GM21528 (cell line): ENCODE measurements at regions not wholly inside any gene's neighbourhood (a gene's known extent, or its start where the extent isn't known, plus 50 kb on each side); places are given as distances from the start of the nearest gene placed in this dataset.

Source experiments
- ATAC-seq: cut with Tn5 transposase; IDR thresholded peaks from one replicate; pipeline ENCODE4 v1.9.1; 2021; ENCODE audit warnings: mild to moderate bottlenecking, moderate library complexity; ENCODE audit not compliant: unreplicated experiment, low FRiP score

DNA sequence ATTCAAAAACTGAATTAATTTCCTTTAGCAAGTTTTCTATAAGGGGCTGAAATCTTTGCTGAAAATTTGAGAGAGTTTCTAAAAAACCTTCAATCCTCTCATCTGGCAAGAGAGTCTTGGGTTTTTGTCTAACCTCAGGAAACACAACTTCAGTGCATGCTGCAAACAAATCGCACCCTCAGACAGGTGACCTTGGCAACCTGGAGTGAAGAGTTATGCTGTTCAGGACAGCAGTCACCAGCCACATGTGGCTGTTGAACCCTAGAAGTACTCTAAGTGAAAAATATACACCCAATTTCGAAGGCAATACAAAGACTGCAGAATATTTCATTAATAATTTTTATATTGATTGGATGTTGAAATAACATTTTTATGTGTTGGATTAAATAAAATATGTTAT, 184.8 kb downstream of the RPS29 start:
- ATAC-seq: no peak

DNA sequence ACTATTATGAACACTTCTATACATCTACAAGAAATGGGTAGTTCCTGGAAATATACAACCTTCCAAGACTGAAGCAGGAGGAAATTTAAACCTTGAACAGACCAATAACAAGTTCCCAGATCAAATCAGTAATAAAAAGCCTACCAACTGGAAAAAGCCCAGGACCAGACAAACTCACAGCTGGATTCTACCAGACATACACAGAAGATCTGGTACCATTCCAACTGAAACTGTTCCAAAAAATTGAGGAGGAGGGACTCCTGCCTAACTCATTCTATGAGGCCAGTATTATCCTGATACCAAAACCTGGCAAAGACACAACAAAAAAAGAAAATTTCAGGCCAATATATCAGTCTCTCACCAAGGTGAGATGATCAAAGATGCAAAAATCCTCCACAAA, 189.4 kb downstream of the RPS29 start:
- ATAC-seq: no peak

DNA sequence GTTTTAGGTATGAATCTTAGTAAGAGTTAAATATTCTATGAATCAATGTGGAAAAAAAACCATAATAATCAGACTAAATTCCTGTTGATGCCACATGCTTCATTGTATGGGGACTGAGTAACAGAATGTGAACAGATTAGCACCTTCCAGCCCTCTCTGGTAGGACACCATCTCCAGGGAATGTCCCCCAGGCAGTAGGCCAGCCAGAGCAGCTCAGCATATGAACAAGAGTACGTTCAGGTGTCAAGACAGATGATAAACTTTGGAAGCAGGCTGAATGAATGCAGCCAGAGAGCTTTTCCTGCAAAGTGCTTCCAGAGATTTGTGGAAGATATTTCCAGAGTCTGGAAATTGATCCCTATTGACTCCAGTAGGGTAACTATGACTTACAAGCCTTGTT, 204.4 kb downstream of the RPS29 start:
- ATAC-seq: no peak

DNA sequence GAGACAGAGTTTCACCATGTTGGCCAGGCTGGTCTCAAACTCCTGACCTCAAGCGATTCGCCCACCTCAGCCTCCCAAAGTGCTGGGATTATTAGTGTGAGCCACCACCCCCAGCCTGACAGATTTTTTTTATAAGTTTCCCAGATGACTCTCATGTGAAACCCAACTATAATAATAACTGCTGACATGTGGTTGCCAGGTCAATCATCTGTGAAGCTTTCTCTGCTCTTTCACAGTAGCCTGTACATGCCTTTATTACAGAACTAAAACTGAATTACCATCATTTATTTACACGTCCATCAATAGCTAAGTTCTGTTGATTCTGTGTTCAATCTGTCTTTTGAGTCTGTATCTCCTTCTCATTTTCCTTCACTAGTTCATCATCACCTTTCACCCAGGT, 218.5 kb downstream of the RPS29 start:
- no peak for ATAC-seq

DNA sequence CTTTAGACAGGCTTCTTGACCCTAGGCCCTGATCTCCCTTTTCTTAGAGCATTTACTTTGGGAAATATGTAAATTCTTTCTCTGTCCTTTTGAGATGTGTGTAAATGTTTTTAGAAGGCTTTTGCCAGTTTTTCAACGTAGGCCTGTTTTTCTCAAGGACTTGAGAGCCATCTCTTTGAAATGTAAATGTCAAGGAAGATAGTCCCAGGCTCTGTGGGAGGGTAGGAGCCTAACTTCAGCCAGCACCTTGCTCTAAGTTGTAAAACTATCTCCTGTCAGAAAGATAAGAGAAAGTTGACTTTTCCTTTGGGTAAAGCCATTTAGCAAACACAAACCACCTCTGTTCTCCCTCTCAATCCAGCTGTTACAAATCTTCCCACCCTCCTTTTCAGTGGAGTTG, 219.8 kb downstream of the RPS29 start:
- no peak for ATAC-seq

DNA sequence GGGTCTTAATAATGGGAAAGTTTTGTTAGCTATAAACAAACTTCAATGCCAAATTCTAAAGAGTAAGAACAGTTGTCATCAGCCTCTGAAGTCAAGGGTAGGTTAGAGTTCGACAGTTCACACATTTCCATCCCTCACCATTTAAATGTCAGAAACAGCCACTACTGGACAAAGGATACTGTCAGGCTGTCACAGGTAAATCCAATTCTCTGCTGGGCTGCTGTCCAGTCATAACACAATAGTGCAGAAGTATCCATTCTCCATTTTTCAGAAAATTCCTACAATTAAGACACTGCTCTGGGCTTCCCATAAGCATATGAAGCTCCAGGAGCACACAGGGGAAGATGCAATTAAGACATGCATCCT, 221.4 kb downstream of the RPS29 start:
- ATAC-seq: no peak

DNA sequence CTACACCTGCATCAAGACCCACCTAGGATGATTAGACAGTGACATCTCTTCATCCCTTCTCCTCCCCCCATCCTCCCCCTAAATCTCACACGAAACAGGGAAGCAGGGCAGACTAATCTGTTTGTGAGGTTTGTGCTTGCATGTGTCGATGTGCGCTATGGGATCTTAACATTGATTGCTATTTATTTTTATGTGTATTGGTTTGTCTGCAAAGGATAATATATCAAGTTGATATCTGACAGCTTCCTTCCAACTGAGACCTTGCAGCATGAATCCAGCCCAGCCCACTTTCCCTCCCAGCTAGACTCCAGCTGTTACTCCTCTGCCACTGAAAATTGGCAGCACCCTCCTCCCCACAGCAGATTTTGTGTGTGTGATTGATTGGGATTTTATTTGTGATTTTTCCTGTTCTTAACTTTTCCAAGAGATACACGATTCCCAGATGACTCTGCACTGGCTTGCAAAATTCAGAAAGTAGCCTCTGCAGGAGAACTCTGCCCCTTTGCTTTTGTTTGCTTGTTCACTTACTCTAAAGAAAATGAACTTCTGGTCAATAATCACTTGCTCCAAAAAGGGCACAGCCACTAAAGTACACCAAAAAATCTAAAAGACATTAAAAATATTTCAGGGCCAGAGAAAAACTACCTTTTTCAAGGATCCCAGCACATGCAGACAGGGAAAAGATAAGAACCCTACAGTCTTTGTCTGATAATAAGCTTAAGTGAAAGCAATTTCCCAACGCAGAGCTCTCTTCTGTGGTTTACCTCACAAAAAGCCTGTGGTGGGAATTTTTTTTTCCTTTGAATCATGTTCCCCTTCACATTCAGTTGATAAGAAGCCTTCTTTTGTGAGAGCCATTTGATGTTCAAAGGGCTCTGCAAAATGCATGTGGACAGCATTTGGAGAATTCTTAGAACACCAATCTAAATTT, 222.1 kb downstream of the RPS29 start:
- no peak for ATAC-seq

DNA sequence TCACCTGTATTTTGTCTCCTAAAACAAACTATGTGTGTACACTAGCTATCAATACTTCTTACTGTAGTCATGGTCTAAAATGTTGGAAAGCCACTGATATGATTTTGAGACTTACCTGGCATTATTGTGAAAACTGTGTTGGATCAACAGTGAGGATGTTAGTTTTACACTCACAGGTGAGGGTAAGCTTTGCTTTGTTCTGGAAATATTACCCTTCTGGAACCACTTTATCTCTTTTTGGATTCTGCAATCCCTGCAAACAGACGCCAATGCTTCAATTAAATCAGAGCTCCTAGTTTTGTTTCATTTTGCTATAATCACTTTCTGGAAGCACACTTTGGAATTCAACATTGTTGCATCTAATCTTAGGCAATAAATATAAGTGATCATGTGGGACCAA, 223.3 kb downstream of the RPS29 start:
- no peak for ATAC-seq

DNA sequence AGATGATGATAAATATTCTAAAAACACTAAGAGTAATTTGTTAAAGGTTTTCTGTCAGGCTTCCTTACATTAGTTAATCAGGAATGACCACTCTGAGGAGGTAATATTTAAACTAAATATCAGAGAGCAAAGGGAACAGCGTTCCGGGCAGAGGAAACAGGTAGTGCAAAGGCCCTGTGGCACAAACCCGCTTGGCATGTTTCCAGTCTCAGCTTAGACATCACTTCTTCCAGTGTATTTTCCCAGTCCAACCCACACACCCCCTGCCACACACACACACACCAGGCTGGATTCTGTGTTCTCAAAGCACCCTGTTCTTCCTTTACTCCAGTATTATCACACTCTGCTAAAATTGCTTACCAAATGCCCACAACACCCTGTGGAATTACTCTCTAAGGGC, 247.1 kb downstream of the RPS29 start:
- no peak for ATAC-seq

DNA sequence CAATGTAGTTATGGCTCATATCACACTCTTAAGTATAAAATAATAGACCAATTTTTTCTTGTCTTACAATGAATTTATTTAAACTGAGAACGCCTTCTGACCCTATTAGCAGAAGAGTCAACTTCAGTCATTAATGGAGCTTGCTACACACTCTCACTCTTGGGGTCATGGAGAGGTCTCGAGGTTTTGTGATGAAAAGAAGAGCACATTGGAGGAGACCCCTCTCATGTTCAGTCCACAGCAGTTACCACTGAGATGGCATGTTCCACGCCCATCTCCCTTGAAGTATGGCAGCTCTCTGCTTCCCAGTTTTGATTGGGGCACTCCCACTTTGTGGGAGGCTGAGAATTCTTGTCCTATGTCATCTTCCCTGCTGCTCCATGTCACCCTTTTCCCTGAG, 266.4 kb downstream of the RPS29 start:
- ATAC-seq: no peak

DNA sequence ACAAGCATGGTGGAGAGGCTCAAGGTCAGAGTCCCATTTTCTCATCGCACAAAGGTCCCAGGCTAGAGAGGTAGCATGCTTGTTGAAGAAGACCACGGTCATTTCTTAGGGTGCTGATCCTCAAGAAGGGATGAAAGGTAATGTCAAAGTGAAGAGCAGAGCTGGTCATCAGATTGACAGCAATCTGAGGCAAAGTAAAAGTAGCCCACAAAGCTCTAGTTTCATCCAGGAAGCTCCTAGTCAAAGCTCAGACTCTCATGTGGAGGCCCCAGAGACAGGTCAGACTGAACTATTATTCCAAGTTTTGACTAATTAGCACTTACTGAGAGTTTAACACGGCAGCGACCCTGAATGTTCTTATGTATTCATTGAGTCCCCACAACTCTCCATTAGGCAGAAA, 270.6 kb downstream of the RPS29 start:
- ATAC-seq: no peak

DNA sequence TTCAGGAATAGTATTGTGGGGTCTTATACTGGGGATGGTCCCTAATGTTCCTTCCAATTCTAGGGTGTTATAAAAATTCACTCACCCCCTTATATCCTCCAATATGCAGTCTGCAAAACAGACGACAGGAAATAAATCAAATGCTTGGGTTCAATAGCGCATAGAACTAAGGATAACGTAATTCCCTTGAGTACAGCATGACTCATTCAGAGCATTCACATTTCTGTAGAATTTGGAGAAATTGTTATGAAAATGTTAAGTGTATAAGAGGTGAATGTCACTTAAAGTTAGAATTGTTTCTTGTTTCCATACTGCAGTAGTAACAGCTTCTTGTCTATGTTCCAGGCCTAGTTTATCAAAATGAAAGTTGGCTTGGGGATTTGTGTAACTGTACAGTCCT, 271.4 kb downstream of the RPS29 start:
- no peak for ATAC-seq

DNA sequence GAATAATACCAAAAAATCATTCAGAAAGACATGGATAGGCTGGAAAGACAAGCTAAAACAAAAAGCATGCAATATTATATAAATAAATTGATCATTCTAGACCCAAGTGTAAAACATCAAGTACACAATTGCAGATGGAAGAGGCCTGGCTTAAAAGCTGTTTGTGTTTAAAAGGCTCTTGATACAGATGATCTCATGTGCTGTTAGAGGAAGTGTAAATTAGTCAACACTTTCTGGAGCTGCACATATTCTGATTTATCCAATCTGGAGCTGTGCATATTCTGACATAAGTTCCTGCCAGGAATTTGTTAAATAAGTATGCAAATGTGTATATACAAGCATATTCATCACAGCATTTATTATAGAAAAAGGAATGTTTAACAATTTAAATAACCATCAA, 273.1 kb downstream of the RPS29 start:
- no peak for ATAC-seq

DNA sequence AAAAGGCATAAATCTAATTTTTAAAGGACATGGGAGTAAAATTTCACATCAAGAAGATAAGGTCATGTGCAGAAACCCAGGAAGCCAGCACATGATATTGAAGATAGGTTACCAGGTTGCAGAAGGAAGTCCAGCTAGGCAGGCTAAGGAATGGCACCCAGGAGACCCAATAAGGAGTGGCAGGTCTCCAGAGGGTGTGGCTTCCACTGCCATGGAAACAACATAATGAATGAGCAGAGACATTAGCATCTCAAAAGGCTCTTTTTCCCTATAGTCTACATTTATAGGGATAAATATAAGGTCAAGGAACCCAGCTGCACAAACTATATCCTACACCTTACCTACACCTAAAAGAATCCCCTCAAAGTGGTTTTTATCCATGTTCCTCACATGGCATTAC, 275.9 kb downstream of the RPS29 start:
- ATAC-seq: no peak

DNA sequence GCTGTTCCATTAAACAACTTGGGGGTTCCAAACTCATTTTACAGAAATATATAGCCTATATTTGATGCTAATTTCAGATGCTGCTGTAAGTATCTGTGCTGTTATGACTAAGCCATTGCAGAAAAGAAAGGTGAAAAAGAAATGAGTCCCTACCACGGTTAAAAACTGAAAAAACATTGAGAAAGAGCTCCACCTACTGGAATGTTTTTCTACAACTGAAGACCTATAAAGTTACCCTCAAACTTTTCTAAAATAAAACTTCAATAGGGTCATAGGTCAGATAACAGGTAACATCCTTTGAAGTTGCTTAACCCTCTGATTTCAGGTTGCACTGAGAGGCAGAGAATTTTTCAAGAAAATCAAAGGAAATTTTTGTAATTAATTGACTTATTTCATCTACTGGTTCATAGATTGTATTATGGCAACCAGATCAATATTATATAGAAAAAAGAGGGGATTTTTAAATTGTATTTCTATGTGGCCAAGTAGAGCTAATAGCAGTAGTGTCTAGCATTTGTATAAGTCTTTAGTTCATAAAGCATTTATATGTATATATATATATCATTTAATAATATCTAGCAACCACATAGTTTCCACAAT, 279.9 kb downstream of the RPS29 start:
- peak; percentile 66 for ATAC-seq

DNA sequence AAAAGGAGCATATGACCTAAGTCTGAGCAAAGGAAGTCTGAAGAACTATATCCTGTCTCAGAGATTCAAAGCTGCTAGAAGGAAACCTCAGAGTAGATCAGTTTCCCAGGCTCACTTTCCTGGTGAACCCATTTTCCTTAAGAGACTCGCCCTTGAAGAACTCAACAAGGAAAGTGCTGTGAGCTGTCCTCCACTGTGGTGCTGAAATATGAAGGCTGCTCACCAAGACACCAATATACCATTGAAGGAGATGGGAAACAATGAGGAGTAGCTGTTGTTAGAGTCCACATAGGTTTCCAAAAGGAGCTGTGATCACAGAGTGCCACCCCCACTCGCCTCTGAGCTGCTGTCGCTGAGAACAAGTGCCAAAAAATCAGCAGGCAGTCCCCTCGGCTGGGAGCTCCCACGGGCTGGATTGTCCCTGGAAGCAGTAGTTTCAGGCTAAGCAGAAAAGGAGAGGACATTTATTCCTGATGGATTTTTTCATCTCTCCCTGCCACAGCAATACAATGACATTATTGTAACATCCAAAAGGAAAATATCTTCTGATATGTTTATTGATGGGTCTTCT, 282.1 kb downstream of the RPS29 start:
- ATAC-seq: no peak

DNA sequence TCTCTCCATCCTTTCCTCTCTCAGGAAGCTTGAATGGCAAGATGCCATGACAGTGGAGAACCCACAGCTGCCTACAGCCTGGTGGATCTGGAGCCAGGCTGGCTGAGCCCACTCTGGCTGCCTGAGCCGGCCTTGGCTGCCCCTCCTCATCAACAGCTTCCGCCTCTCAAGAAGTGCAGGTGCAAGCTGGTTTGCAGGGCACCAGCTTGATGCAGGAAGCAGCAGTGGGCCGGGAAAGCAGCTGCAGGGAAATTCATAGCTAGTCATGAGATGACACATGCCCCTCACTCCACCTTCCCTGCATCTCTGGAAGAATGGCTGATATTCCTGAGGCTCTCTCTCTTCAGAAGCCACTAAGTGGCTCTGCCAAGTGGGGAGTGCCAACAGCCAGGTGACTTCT, 289.1 kb downstream of the RPS29 start:
- no peak for ATAC-seq

DNA sequence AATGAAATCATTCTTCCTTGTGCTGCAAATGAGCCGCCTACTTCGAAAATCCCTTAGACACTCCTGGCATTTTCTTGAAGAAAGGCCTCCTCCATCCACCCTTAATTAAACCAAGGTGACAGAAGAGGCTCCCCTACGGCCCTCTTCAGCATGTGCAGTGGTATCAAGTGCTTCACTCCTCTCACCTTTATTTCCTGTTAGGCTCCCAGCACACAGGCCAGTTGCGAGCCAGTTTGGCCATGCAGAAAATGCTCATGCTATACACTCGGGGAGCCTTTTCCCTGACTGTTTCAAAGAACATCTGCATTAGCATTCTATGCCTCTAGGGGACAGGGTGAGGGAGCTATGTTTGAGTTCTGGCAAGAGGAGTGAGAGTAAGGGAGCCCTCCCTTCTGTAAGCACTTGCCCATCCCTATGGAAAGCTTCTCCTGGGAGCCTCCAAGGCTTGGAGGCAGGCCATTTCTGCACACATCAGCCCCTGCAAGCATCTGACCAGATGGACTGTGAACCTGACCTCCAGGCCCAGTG, 291.5 kb downstream of the RPS29 start:
- no peak for ATAC-seq

DNA sequence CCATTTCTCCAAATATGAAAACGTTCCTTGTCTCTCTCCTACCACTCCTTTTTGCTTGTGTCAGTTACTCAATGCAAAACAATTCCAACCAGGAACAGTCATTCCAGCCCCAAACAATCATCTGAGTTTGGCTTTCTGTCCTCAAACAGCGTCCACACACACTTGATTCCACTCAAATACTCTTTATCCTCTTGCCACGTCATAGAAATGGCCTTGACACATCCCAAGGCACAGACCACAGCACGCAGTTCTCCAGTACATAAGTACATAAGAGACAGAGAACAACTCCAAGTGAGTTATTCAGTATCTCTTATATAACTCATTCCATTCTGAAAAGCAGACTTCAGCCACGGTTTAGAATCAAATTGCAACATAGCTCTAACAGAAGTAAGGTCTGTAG, 299.2 kb downstream of the RPS29 start:
- ATAC-seq: no peak

DNA sequence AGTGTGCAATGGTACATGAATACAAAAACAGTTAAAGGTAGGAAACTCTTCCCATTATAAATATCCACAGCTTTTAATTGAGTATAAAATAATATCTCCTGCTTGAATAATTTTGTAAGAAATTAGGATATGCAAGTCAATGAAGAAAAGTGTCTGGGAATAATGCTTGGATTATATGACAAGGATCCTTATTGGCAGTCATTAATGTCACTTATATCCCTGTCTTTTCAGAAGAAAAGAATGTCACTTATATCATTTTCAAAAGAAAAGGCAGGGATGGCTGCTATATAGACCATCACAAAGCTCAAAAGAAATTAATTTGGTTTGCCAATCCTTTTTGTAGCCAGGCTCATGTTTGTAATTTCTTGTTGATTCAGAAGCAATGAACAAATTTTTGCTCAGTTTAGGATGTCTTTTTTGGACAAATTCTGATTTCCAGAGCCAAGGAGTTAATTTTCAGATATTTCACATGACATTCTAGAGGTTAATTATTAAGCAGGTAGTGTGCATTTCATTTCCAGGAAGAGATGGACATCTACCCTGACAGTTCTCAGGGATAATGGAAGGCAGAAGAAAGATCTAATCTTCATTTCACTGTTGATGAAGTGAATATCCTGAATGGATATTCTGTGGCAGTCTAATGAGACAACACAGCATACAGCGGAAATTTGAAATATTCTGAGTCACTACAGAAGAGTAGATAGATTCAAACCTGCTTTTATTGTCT, 299.8 kb downstream of the RPS29 start:
- ATAC-seq: no peak

DNA sequence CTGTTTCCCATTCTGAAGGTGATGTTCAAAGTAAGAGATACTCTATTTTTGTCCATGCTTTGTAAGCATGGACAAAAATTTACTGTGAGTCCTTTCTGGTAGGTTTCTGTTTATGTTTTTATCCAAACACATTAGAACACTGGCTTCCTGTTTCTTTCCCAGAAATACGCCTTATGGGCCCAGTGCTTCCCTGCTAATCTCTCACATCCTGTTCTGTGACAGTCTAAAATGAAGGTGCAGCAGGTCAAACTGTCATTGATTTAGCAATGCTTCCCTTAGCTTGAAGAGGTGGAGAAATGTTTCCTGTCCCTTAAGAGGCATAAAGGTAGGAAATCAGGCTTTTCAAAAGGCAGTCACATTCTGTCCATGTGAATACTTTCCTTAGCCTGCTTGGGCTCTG, 305.6 kb downstream of the RPS29 start:
- no peak for ATAC-seq
